Ishikawa (cell line): ENCODE measurements at regions not wholly inside any gene's neighbourhood (a gene's known extent, or its start where the extent isn't known, plus 50 kb on each side); places are given as distances from the start of the nearest gene placed in this dataset.

Experiments
- CEBPB ChIP-seq: IDR thresholded peaks from 2 replicates; pipeline ENCODE4 v1.6.1; 2012
- CREB1 ChIP-seq: IDR thresholded peaks from 2 replicates; pipeline ENCODE4 v1.6.1; 2012; ENCODE audit warnings: low read depth
- FOXM1 ChIP-seq: IDR thresholded peaks from 2 replicates; pipeline ENCODE4 v1.6.1; 2012; ENCODE audit warnings: low read depth, borderline replicate concordance
- MAX ChIP-seq: IDR thresholded peaks from 2 replicates; pipeline ENCODE4 v1.6.1; 2012
- RAD21 ChIP-seq: IDR thresholded peaks from 2 replicates; pipeline ENCODE4 v1.6.1; 2012; ENCODE audit warnings: low read depth
- REST ChIP-seq: IDR thresholded peaks from 2 replicates; pipeline ENCODE4 v1.6.1; 2012; ENCODE audit warnings: low read depth, mild to moderate bottlenecking
- TAF1 ChIP-seq: IDR thresholded peaks from 2 replicates; pipeline ENCODE4 v1.6.1; 2012; ENCODE audit warnings: low read depth, mild to moderate bottlenecking
- TEAD4 ChIP-seq: IDR thresholded peaks from 2 replicates; pipeline ENCODE4 v1.6.1; 2012
- YY1 ChIP-seq: IDR thresholded peaks from 2 replicates; pipeline ENCODE4 v1.6.1; 2012; ENCODE audit warnings: low read depth

DNA sequence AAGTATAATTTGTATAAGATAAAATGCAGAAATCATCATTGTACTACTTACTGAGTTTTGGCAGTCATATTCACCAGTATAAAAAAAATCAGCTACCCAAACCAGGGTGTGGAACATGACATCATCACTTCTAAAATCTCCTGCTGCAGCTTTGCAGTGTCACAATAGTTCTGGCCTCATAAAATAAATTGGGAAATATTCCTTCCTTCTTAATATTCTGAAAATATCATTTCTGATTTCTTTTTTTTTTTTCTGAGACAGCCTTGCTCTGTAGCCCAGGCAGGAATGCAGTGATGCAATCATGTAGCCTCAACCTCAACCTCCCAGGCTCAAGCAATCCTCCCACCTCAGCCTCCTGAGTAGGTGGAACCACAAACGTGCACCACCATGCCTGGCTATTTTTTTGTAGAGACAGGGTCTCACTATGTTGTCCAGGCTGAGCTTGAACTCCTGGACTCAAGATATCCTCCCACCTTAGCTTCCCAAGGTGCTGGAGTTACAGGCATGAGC, 101.4 kb downstream of the TMEM18 start:
- TF ChIP-seq TAF1 (no peak), CEBPB (no peak), FOXM1 (no peak), YY1 (no peak), CREB1 (no peak), RAD21 (no peak), MAX (no peak), REST (no peak), TEAD4 (no peak)
